OCI-LY7 (cell line): ENCODE measurements at regions not wholly inside any gene's neighbourhood (a gene's known extent, or its start where the extent isn't known, plus 50 kb on each side); places are given as distances from the start of the nearest gene placed in this dataset.

Source experiments
- BruUV-seq: library from RNA; stranded (reverse); fragments of 400-500 nt; replicated peaks from 2 replicates; lab custom pipeline; 2021; lab: Mats Ljungman, UMichigan
- CTCF ChIA-PET: fragments of 300-600 bp; sonication (Branson Sonifier 250); formaldehyde crosslinking; loops from one replicate; lab custom pipeline; 2022; ENCODE audit warnings: antibody characterized with exemption; ENCODE audit not compliant: unreplicated experiment; lab: Charles Lee
- POLR2A ChIA-PET: fragments of 300-600 bp; sonication (Branson Sonifier 250); formaldehyde crosslinking; loops from one replicate; lab custom pipeline; 2022; ENCODE audit warnings: antibody characterized with exemption; lab: Charles Lee
- DNase-seq: peaks from one replicate; pipeline ENCODE4 v3.0.0-alpha.2; 2015; ENCODE audit warnings: low spot score
- H2AFZ ChIP-seq: fragments of 200-600 bp; sonication (generic), shearing (Covaris generic); 2 replicates; pipeline ENCODE4 v1.6.1; 2014; ENCODE audit warnings: mild to moderate bottlenecking, antibody characterized with exemption, low read length, moderate library complexity
- H3K27ac ChIP-seq: fragments of 200-600 bp; sonication (generic); 2 replicates; pipeline ENCODE4 v1.5.1; 2014; ENCODE audit warnings: mixed run types, low read depth, mild to moderate bottlenecking, moderate library complexity, low read length, inconsistent platforms; ENCODE audit not compliant: poor library complexity, severe bottlenecking
- H3K36me3 ChIP-seq: fragments of 200-600 bp; sonication (generic); 2 replicates; pipeline ENCODE4 v1.6.1; 2014; ENCODE audit warnings: mild to moderate bottlenecking, antibody characterized with exemption, low read length, moderate library complexity, mixed read lengths; ENCODE audit not compliant: insufficient read depth
- H3K4me1 ChIP-seq: fragments of 200-600 bp; sonication (generic); 2 replicates; pipeline ENCODE4 v1.5.1; 2014; ENCODE audit warnings: mild to moderate bottlenecking, low read length; ENCODE audit not compliant: insufficient read depth, poor library complexity, severe bottlenecking
- H3K4me2 ChIP-seq: fragments of 200-600 bp; sonication (generic); 2 replicates; pipeline ENCODE4 v1.6.1; 2014; ENCODE audit warnings: mild to moderate bottlenecking, low read length
- H3K4me3 ChIP-seq: fragments of 200-600 bp; sonication (generic); 2 replicates; pipeline ENCODE4 v1.5.1; 2014; ENCODE audit warnings: mild to moderate bottlenecking, low read depth, low read length; ENCODE audit not compliant: poor library complexity, severe bottlenecking
- H3K79me2 ChIP-seq: fragments of 200-600 bp; sonication (generic); 2 replicates; pipeline ENCODE4 v1.6.1; 2016; ENCODE audit warnings: low read depth, mild to moderate bottlenecking, low read length, moderate library complexity, mixed read lengths; ENCODE audit not compliant: insufficient read depth
- H3K9me2 ChIP-seq: fragments of 200-600 bp; sonication (generic); 2 replicates; pipeline ENCODE4 v1.6.1; 2016; ENCODE audit warnings: mild to moderate bottlenecking, low read length, mixed read lengths; ENCODE audit not compliant: insufficient read depth
- H3K9me3 ChIP-seq: fragments of 200-600 bp; sonication (generic); 2 replicates; pipeline ENCODE4 v1.6.1; 2014; ENCODE audit warnings: mild to moderate bottlenecking, mixed run types, low read length, mixed read lengths
- H4K20me1 ChIP-seq: fragments of 200-600 bp; sonication (generic); 2 replicates; pipeline ENCODE4 v1.6.1; 2014; ENCODE audit warnings: mild to moderate bottlenecking, antibody characterized with exemption, low read length, moderate library complexity, mixed read lengths; ENCODE audit not compliant: insufficient read depth
- EZH2phosphoT487 ChIP-seq: fragments of 200-600 bp; sonication (generic); IDR thresholded peaks from 2 replicates; pipeline ENCODE4 v1.6.1; 2018; ENCODE audit warnings: low read depth, borderline replicate concordance, mild to moderate bottlenecking, mixed run types, antibody characterized with exemption, low read length, moderate library complexity, mixed read lengths
- intact Hi-C: fragments of 100-400 bp; cut with micrococcal nuclease; formaldehyde crosslinking; loops from one replicate; pipeline ENCODE4 v1.10.0; 2022; ENCODE audit not compliant: unreplicated experiment
- TF ChIP-seq, protein P1 (sequence below): fragments of 200-600 bp; sonication (generic); conservative IDR thresholded peaks from 2 replicates; pipeline ENCODE4 v1.5.1; 2014; ENCODE audit warnings: mild to moderate bottlenecking, antibody characterized with exemption, low read length, moderate library complexity, mixed read lengths

- DNase-seq: no peak
- CTCF ChIA-PET: interaction anchor here (0.6 kb wide), 1 partner anchor 55 kb away, joined by 3 read pairs; no protein-coding TSS in a partner anchor
- Histone ChIP-seq H3K9me2 (no peaks in the 10 kb centered on the region), H3K9me3 (peaks cover 6% of the 10 kb centered on the region; the same call in 1 of the 2 replicates), H3K4me2 (no peak overlapping the region), H3K4me3 (no peak overlapping the region), H3K36me3 (no peaks in the 10 kb centered on the region), H2AFZ (no peak overlapping the region), H4K20me1 (no peaks in the 10 kb centered on the region), H3K4me1 (no peaks in the 10 kb centered on the region), H3K79me2 (no peaks in the 10 kb centered on the region), H3K27ac (no peak overlapping the region)
- POLR2A ChIA-PET: no interaction called here
- intact Hi-C loops: no loop called here
- TF ChIP-seq EZH2phosphoT487: no peak
- TF ChIP-seq, protein P1, sequence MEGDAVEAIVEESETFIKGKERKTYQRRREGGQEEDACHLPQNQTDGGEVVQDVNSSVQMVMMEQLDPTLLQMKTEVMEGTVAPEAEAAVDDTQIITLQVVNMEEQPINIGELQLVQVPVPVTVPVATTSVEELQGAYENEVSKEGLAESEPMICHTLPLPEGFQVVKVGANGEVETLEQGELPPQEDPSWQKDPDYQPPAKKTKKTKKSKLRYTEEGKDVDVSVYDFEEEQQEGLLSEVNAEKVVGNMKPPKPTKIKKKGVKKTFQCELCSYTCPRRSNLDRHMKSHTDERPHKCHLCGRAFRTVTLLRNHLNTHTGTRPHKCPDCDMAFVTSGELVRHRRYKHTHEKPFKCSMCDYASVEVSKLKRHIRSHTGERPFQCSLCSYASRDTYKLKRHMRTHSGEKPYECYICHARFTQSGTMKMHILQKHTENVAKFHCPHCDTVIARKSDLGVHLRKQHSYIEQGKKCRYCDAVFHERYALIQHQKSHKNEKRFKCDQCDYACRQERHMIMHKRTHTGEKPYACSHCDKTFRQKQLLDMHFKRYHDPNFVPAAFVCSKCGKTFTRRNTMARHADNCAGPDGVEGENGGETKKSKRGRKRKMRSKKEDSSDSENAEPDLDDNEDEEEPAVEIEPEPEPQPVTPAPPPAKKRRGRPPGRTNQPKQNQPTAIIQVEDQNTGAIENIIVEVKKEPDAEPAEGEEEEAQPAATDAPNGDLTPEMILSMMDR: no peak
- no TSS peak for BruUV-seq
These were observed 555.1 kb downstream of the FOXG1 start for GRCh38 chr14:29321646-29322045.

DNA sequence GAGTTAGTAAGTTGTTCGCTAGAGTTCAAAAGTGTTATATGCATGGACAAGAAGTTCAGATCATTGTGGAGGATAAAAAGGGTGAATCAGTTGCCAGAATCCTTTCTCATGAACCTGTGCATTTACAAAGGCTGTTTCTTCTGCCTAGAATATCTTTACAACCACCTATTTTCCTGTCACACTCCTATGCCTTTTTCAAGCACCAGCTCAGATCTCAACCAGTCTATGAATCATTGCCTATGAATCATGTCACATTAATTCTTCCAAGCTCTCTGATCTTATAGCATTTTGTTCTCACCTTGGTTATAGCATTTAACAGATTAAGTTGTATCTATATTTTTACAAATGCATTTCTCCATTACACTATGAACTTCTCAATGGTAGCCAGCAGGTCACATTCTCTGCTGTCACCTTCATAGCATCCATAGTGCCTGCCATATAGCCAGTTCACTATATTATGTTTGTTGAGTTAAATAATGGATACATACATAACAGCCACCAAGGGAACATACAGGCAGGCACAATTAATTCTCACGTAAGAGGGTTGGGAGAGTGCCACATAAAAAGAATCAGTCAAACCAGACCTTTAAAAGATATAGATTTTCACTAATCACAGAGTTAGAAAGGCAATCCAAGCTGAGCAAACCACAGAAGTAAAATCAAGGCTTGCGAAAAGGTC, 573.0 kb downstream of the FOXG1 start:
- Histone ChIP-seq H3K4me1 (no peaks in the 10 kb centered on the region), H3K79me2 (no peaks in the 10 kb centered on the region), H2AFZ (no peak overlapping the region), H3K4me2 (no peak overlapping the region), H4K20me1 (no peaks in the 10 kb centered on the region), H3K27ac (no peak overlapping the region), H3K9me2 (no peaks in the 10 kb centered on the region), H3K4me3 (no peak overlapping the region), H3K36me3 (no peaks in the 10 kb centered on the region), H3K9me3 (no peaks in the 10 kb centered on the region; the same call in 1 of the 2 replicates)
- TF ChIP-seq, protein P1: no peak
- no peak for TF ChIP-seq EZH2phosphoT487
- ChIA-PET POLR2A (no interaction called here), CTCF (no interaction called here)
- BruUV-seq: no TSS peak
- no peak for DNase-seq
- intact Hi-C loops: no loop called here

DNA sequence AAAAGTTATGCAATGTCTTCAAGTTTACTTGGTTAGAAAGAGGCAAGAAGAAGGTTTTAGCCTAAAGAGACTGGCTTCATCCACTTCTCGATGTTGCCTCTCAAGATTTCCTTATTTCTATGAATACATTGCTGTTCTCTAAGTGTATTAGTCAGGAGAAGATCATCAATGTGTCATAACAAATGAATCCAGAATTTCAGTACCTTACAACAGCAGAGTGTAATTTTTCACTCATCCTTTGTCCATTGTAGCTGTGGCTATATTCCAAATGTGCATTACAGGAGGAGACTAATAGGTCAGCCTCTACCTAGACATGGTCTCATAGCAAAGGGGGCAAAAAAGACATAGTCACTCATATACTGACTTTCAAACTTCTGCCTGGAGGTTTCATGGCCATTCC, 579.1 kb downstream of the PRKD1 start:
- intact Hi-C loops: no loop called here
- no peak overlapping the region for H3K4me3 ChIP-seq
- no peaks in the 10 kb centered on the region for H3K9me2 ChIP-seq
- no peak overlapping the region for H3K4me2 ChIP-seq
- H4K20me1 ChIP-seq: no peaks in the 10 kb centered on the region
- no peaks in the 10 kb centered on the region for H3K36me3 ChIP-seq
- no peak for DNase-seq
- ChIA-PET CTCF (no interaction called here), POLR2A (no interaction called here)
- no TSS peak for BruUV-seq
- no peak overlapping the region for H2AFZ ChIP-seq
- H3K27ac ChIP-seq: no peak overlapping the region
- no peak for TF ChIP-seq EZH2phosphoT487
- TF ChIP-seq, protein P1: no peak
- 0 out of 2 replicates have a peak, but pooled peaks cover 6% of the 10 kb centered on the region for H3K9me3 ChIP-seq
- H3K79me2 ChIP-seq: no peaks in the 10 kb centered on the region
- no peaks in the 10 kb centered on the region for H3K4me1 ChIP-seq
